H1 (cell line): ENCODE measurements at regions not wholly inside any gene's neighbourhood (a gene's known extent, or its start where the extent isn't known, plus 50 kb on each side); places are given as distances from the start of the nearest gene placed in this dataset.

Experiments
- CTCF ChIA-PET: fragments of 300-600 bp; sonication (Branson Sonifier 250); formaldehyde crosslinking; loops from one replicate; lab custom pipeline; 2021; ENCODE audit not compliant: partially characterized antibody; lab: Charles Lee
- POLR2A ChIA-PET: fragments of 300-600 bp; sonication (Branson Sonifier 250); formaldehyde crosslinking; loops from one replicate; lab custom pipeline; 2021; ENCODE audit warnings: inconsistent platforms; ENCODE audit not compliant: partially characterized antibody; lab: Charles Lee
- DNase-seq, 2 experiments: peaks; one replicate each; pipeline versions ENCODE4 v3.0.0 to v3.0.0-alpha.2; 2010 to 2022; ENCODE audit warnings: low spot score in 2 of 2, low read depth in 1 of 2, mixed read lengths in 1 of 2
- FAIRE-seq: peaks from 2 replicates; lab custom pipeline; 2011; peaks lifted over from hg19 to GRCh38; lab: Jason Lieb, UNC
- H2AFZ ChIP-seq: 2 replicates; pipeline ENCODE4 v1.8.1; 2012; ENCODE audit warnings: low read length, inconsistent platforms
- H2AK5ac ChIP-seq: 2 replicates; pipeline ENCODE4 v1.6.1; 2013; ENCODE audit warnings: low read depth, low read length
- H2BK120ac ChIP-seq: replicated peaks from 2 replicates; pipeline ENCODE3; 2013; ENCODE audit warnings: low read depth, low read length, inconsistent platforms
- H2BK12ac ChIP-seq: 2 replicates; pipeline ENCODE4 v1.6.1; 2013; ENCODE audit warnings: low read depth, low read length
- H2BK15ac ChIP-seq: 2 replicates; pipeline ENCODE4 v1.6.1; 2013; ENCODE audit warnings: low read length
- H2BK20ac ChIP-seq: 2 replicates; pipeline ENCODE4 v1.6.1; 2013; ENCODE audit warnings: low read length
- H2BK5ac ChIP-seq: 2 replicates; pipeline ENCODE4 v1.6.1; 2013; ENCODE audit warnings: low read depth, low read length
- H3K14ac ChIP-seq: 2 replicates; pipeline ENCODE4 v1.6.1; 2013; ENCODE audit warnings: inconsistent platforms; ENCODE audit not compliant: insufficient read length
- H3K18ac ChIP-seq: 2 replicates; pipeline ENCODE4 v1.6.1; 2013; ENCODE audit warnings: low read length; ENCODE audit errors: extremely low read depth
- H3K23ac ChIP-seq: 2 replicates; pipeline ENCODE4 v1.6.1; 2013; ENCODE audit warnings: inconsistent platforms; ENCODE audit not compliant: insufficient read length
- H3K23me2 ChIP-seq: 2 replicates; pipeline ENCODE4 v1.6.1; 2013; ENCODE audit warnings: low read depth, low read length
- H3K27ac ChIP-seq: 2 replicates; pipeline ENCODE4 v1.6.1; 2011; ENCODE audit warnings: low read depth, low read length, inconsistent platforms
- H3K27me3 ChIP-seq, 4 experiments: replicated peaks in 1 of 4; 1 replicate in 1 of 4; 2 replicates in 3 of 4; pipeline versions ENCODE4 v1.6.1 to v1.8.1; 2011 to 2013; ENCODE audit warnings: low read length in 3 of 4, mild to moderate bottlenecking in 3 of 4, inconsistent platforms in 2 of 4, mixed read lengths in 2 of 4, moderate library complexity in 1 of 4; ENCODE audit not compliant: control insufficient read depth in 3 of 4, insufficient read depth in 3 of 4; ENCODE audit errors: extremely low read depth in 1 of 4
- H3K36me3 ChIP-seq, 4 experiments: 2 replicates each; pipeline versions ENCODE4 v1.6.1 to v1.8.1; 2011 to 2013; ENCODE audit warnings: mild to moderate bottlenecking in 4 of 4, low read length in 3 of 4, moderate library complexity in 2 of 4, control low read depth in 1 of 4, inconsistent platforms in 1 of 4; ENCODE audit not compliant: insufficient read depth in 4 of 4, control insufficient read depth in 2 of 4
- H3K4ac ChIP-seq: replicated peaks from 2 replicates; pipeline ENCODE3; 2013; ENCODE audit warnings: low read length, low read depth, mixed read lengths, inconsistent platforms; ENCODE audit not compliant: insufficient read length
- H3K4me1 ChIP-seq, 4 experiments: replicated peaks in 1 of 4; 1 replicate in 1 of 4; 2 replicates in 3 of 4; pipeline versions ENCODE4 v1.6.1 to v1.8.1; 2011 to 2013; ENCODE audit warnings: low read length in 3 of 4, inconsistent platforms in 2 of 4, mixed read lengths in 1 of 4; ENCODE audit not compliant: insufficient read depth in 4 of 4, control insufficient read depth in 3 of 4
- H3K4me2 ChIP-seq, 2 experiments: 2 replicates each; pipeline versions ENCODE4 v1.6.1 to v1.8.1; 2011 to 2013; ENCODE audit warnings: low read depth in 2 of 2, low read length in 2 of 2, control low read depth in 1 of 2, inconsistent platforms in 1 of 2, mild to moderate bottlenecking in 1 of 2; ENCODE audit not compliant: insufficient read depth in 1 of 2
- H3K4me3 ChIP-seq, 4 experiments: fragments of 200-600, 300-600 bp in 1 of 4; sonication (generic), shearing (Covaris generic), sonication (Bioruptor Twin) in 1 of 4; 2 replicates each; pipeline versions ENCODE4 v1.5.1 to v1.8.1; 2011 to 2016; ENCODE audit warnings: low read length in 4 of 4, low read depth in 3 of 4, control low read depth in 2 of 4, inconsistent platforms in 2 of 4, mild to moderate bottlenecking in 2 of 4, mixed read lengths in 1 of 4, moderate library complexity in 1 of 4; ENCODE audit not compliant: insufficient read depth in 2 of 4; ENCODE audit errors: extremely low read depth in 1 of 4
- H3K56ac ChIP-seq: replicated peaks from 2 replicates; pipeline ENCODE3; 2013; ENCODE audit warnings: low read depth, mild to moderate bottlenecking, mixed read lengths, low read length, inconsistent platforms; ENCODE audit not compliant: insufficient read length
- H3K79me1 ChIP-seq: 2 replicates; pipeline ENCODE4 v1.6.1; 2013; ENCODE audit warnings: low read depth, low read length, control low read depth
- H3K79me2 ChIP-seq, 2 experiments: 2 replicates each; pipeline versions ENCODE4 v1.6.1 to v1.8.1; 2012 to 2013; ENCODE audit warnings: low read length in 2 of 2, mild to moderate bottlenecking in 2 of 2, inconsistent platforms in 1 of 2; ENCODE audit not compliant: insufficient read depth in 2 of 2, control insufficient read depth in 1 of 2
- H3K9ac ChIP-seq, 4 experiments: replicated peaks in 1 of 4; 1 replicate in 1 of 4; 2 replicates in 3 of 4; pipeline versions ENCODE4 v1.6.1 to v1.8.1; 2011 to 2013; ENCODE audit warnings: low read depth in 3 of 4, low read length in 3 of 4, control low read depth in 2 of 4, mild to moderate bottlenecking in 2 of 4, moderate library complexity in 2 of 4, inconsistent platforms in 1 of 4; ENCODE audit errors: extremely low read depth in 1 of 4
- H3K9me3 ChIP-seq, 2 experiments: 2 replicates each; pipeline versions ENCODE4 v1.6.1 to v1.8.1; 2012 to 2013; ENCODE audit warnings: mild to moderate bottlenecking in 2 of 2, moderate library complexity in 2 of 2, control low read depth in 1 of 2, inconsistent platforms in 1 of 2, low read depth in 1 of 2, low read length in 1 of 2, mixed read lengths in 1 of 2; ENCODE audit not compliant: insufficient read depth in 2 of 2
- H4K20me1 ChIP-seq, 2 experiments: replicated peaks in 1 of 2; 2 replicates each; pipeline versions ENCODE3 to v1.8.1; 2011 to 2013; ENCODE audit warnings: inconsistent platforms in 2 of 2, low read length in 2 of 2, mild to moderate bottlenecking in 1 of 2; ENCODE audit not compliant: insufficient read depth in 2 of 2, control insufficient read depth in 1 of 2
- H4K5ac ChIP-seq: 2 replicates; pipeline ENCODE4 v1.6.1; 2013; ENCODE audit warnings: low read length, low read depth, mixed read lengths, inconsistent platforms; ENCODE audit not compliant: insufficient read length
- H4K8ac ChIP-seq: 2 replicates; pipeline ENCODE4 v1.8.0; 2013; ENCODE audit warnings: mild to moderate bottlenecking, moderate library complexity, low read length, inconsistent platforms; ENCODE audit not compliant: insufficient read depth; ENCODE audit errors: extremely low read depth
- H4K91ac ChIP-seq: replicated peaks from 2 replicates; pipeline ENCODE3; 2013; ENCODE audit warnings: low read length, mixed read lengths, inconsistent platforms; ENCODE audit not compliant: insufficient read length
- CBX8 ChIP-seq: fragments of 300-800, 300-1000 bp; sonication (generic); IDR thresholded peaks from 2 replicates; pipeline ENCODE4 v1.7.1; 2016; ENCODE audit warnings: low read depth, low read length, borderline replicate concordance
- CREB1 ChIP-seq: IDR thresholded peaks from 2 replicates; pipeline ENCODE4 v1.6.1; 2012; ENCODE audit warnings: inconsistent platforms
- EGR1 ChIP-seq: IDR thresholded peaks from 2 replicates; pipeline ENCODE4 v1.6.1; 2011; ENCODE audit warnings: low read depth, low read length, borderline replicate concordance
- JUND ChIP-seq: IDR thresholded peaks from 2 replicates; pipeline ENCODE4 v1.6.1; 2011; ENCODE audit warnings: mild to moderate bottlenecking, improper control_type of control experiment, low read length
- KDM4A ChIP-seq: IDR thresholded peaks from one replicate; pipeline ENCODE4 v1.7.1; 2012; ENCODE audit warnings: low read depth, mild to moderate bottlenecking, moderate library complexity, low read length, inconsistent platforms; ENCODE audit not compliant: severe bottlenecking
- NRF1 ChIP-seq: IDR thresholded peaks from 2 replicates; pipeline ENCODE4 v1.6.1; 2011; ENCODE audit warnings: mild to moderate bottlenecking, low read depth, low read length, improper control_type of control experiment
- POLR2A ChIP-seq, 2 experiments: IDR thresholded peaks; 1 replicate in 1 of 2; 2 replicates in 1 of 2; pipeline ENCODE4 v1.6.1; 2011; ENCODE audit warnings: low read depth in 2 of 2, low read length in 2 of 2, mild to moderate bottlenecking in 2 of 2; ENCODE audit errors: control extremely low read depth in 1 of 2
- SP1 ChIP-seq: IDR thresholded peaks from 2 replicates; pipeline ENCODE4 v1.6.1; 2011; ENCODE audit warnings: low read depth, low read length
- SP2 ChIP-seq: IDR thresholded peaks from 2 replicates; pipeline ENCODE4 v1.6.1; 2012; ENCODE audit warnings: mild to moderate bottlenecking, low read length, inconsistent platforms
- SP4 ChIP-seq: IDR thresholded peaks from 2 replicates; pipeline ENCODE4 v1.6.1; 2012; ENCODE audit warnings: low read length, inconsistent platforms
- TCF12 ChIP-seq: IDR thresholded peaks from 2 replicates; pipeline ENCODE4 v1.6.1; 2011; ENCODE audit warnings: low read depth, mild to moderate bottlenecking, low read length
- TEAD4 ChIP-seq: IDR thresholded peaks from 2 replicates; pipeline ENCODE4 v1.6.1; 2012; ENCODE audit warnings: low read depth, low read length, inconsistent platforms, mixed read lengths
- WGBS, 2 experiments: shearing (Covaris generic) in 1 of 2; methylation state at CpG; one replicate each; pipeline versions ENCODE4 v1.1.6 to v1.1.7; 2013 to 2015; ENCODE audit warnings: low lambda C conversion rate in 2 of 2, mixed read lengths in 2 of 2, inconsistent platforms in 1 of 2, low coverage in 1 of 2, missing lambda C conversion rate in 1 of 2; ENCODE audit not compliant: insufficient replicate concordance in 2 of 2, insufficient coverage in 1 of 2, insufficient read length in 1 of 2; ENCODE audit errors: extremely low coverage in 1 of 2, missing lambda C conversion rate in 1 of 2; 5-methylcytosine and 5-hydroxymethylcytosine counted together

DNA sequence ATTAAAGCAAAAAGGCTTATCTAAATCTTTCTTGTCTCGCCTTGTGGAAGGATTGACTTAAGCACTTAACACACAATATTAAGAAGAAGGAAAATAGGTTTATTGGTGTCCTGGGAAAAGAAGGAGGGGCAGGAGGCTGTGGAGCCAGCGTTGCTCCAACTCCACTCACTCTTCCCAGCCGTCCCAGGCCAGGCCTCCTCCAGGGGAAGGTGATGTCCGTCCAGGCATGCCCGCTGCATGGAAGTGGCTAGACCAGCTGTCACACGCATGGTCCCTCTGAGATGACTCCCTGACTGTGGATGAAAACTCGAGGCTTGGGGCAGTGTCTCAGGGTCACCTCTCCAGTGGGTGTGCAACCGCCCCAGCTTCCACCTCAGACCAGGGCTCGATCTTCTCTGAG is 281.1 kb downstream of the GALR1 start:
- Histone ChIP-seq H4K8ac (no peak overlapping the region), H3K14ac (no peak overlapping the region), H2BK15ac (no peak overlapping the region), H3K4me2 (no peak overlapping the region), H3K4me3 (no peak overlapping the region), H4K91ac (no peak overlapping the region), H2BK5ac (no peak overlapping the region), H3K9ac (no peak overlapping the region), H2BK12ac (no peak overlapping the region), H3K79me2 (no peaks in the 10 kb centered on the region), H3K27ac (no peak overlapping the region), H3K27me3 (no peaks in the 10 kb centered on the region), H2AK5ac (no peak overlapping the region), H4K20me1 (peaks cover 0 to 9% of the 10 kb centered on the region in 2 experiments), H3K9me3 (peaks cover 0 to 4% of the 10 kb centered on the region in 2 experiments; a peak in 2 of 4 replicates), H3K56ac (no peak overlapping the region), H2BK120ac (no peak overlapping the region), H3K4me1 (peaks cover 0 to 5% (median 0%) of the 10 kb centered on the region in 4 experiments; a peak in 1 of 7 replicates), H3K79me1 (peaks cover 5% of the 10 kb centered on the region; the same call in 1 of the 2 replicates), H2AFZ (no peak overlapping the region), H2BK20ac (no peak overlapping the region), H3K36me3 (no peaks in the 10 kb centered on the region), H4K5ac (no peak overlapping the region), H3K23me2 (no peaks in the 10 kb centered on the region), H3K23ac (no peak overlapping the region), H3K4ac (no peak overlapping the region), H3K18ac (no peak overlapping the region)
- WGBS, 2 experiments: 96% methylated on average over 8 of the region's 9 CpGs; no CpG with 5 or more reads in 1 of the 2 experiments
- CTCF ChIA-PET: no interaction called here
- POLR2A ChIA-PET: no interaction called here
- FAIRE-seq (no peak), DNase-seq (no peak)
- no peak for TF ChIP-seq POLR2A (IDR thresholded peaks at IDR 0.05; ENCODE audit: control extremely low read depth in 1 of 2, low read depth in 2 of 2, low read length in 2 of 2)
- TF ChIP-seq EGR1: no peak
- no peak for TF ChIP-seq CBX8
- TF ChIP-seq SP1: no peak
- TF ChIP-seq TEAD4: no peak
- no peak for TF ChIP-seq SP2
- TF ChIP-seq NRF1: no peak
- TF ChIP-seq CREB1: no peak
- no peak for TF ChIP-seq TCF12
- TF ChIP-seq SP4: no peak
- no peak for TF ChIP-seq JUND
- no peak for TF ChIP-seq KDM4A
- TF ChIP-seq, all 59 proteins: peak for 0
